Gastroesophageal sphincter (tissue), 3 donors: ENCODE measurements at regions not wholly inside any gene's neighbourhood (a gene's known extent, or its start where the extent isn't known, plus 50 kb on each side); places are given as distances from the start of the nearest gene placed in this dataset.
"Not testable (repeated sequence)": the region's sequence is repeated elsewhere in the genome, so short reads cannot be mapped to it uniquely, and the experiment has no call there.

ENCODE experiments used
- EP300 ChIP-seq: sonication (generic); formaldehyde crosslinking; IDR thresholded peaks from one replicate; pipeline ENCODE4 v1.6.1; 2017; ENCODE audit warnings: antibody characterized with exemption, mild to moderate bottlenecking
- POLR2A ChIP-seq, 2 donors: fragments of 450-650 bp; IDR thresholded peaks; one replicate each; pipeline ENCODE4 v1.6.1; 2017; ENCODE audit warnings: antibody characterized with exemption in 2 of 2, mild to moderate bottlenecking in 2 of 2, moderate library complexity in 1 of 2
- POLR2AphosphoS5 ChIP-seq: sonication (generic); formaldehyde crosslinking; IDR thresholded peaks from one replicate; pipeline ENCODE4 v1.6.1; 2017; ENCODE audit warnings: antibody characterized with exemption
- TF ChIP-seq, protein P1 (sequence below), 4 experiments: fragments of 200-600 bp in 2 of 4; fragments of 450-650 bp in 2 of 4; sonication (generic) in 1 of 4; IDR thresholded peaks; one replicate each; pipeline ENCODE4 v1.5.1; 2017 to 2019; ENCODE audit warnings: antibody characterized with exemption in 4 of 4, mild to moderate bottlenecking in 2 of 4, moderate library complexity in 2 of 4

- TF ChIP-seq POLR2AphosphoS5; POLR2A (IDR thresholded peaks at IDR 0.05); EP300: not testable (repeated sequence)
- TF ChIP-seq, protein P1, sequence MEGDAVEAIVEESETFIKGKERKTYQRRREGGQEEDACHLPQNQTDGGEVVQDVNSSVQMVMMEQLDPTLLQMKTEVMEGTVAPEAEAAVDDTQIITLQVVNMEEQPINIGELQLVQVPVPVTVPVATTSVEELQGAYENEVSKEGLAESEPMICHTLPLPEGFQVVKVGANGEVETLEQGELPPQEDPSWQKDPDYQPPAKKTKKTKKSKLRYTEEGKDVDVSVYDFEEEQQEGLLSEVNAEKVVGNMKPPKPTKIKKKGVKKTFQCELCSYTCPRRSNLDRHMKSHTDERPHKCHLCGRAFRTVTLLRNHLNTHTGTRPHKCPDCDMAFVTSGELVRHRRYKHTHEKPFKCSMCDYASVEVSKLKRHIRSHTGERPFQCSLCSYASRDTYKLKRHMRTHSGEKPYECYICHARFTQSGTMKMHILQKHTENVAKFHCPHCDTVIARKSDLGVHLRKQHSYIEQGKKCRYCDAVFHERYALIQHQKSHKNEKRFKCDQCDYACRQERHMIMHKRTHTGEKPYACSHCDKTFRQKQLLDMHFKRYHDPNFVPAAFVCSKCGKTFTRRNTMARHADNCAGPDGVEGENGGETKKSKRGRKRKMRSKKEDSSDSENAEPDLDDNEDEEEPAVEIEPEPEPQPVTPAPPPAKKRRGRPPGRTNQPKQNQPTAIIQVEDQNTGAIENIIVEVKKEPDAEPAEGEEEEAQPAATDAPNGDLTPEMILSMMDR (IDR thresholded peaks at IDR 0.05) = not testable (repeated sequence)
Observed at GRCh38 chr12:74403221-74403470, 134.5 kb upstream of the ATXN7L3B start.
